PC-3 (cell line): ENCODE measurements at regions not wholly inside any gene's neighbourhood (a gene's known extent, or its start where the extent isn't known, plus 50 kb on each side); places are given as distances from the start of the nearest gene placed in this dataset.

Source experiments
- EZH2 ChIP-seq: fragments of 300-600 bp; sonication (generic); IDR thresholded peaks from one replicate; pipeline ENCODE4 v1.6.1; 2017; ENCODE audit warnings: antibody characterized with exemption, mild to moderate bottlenecking, low read length; ENCODE audit not compliant: unreplicated experiment
- EZH2phosphoT487 ChIP-seq: fragments of 300-600 bp; sonication (generic); IDR thresholded peaks from 2 replicates; pipeline ENCODE4 v1.6.1; 2018; ENCODE audit warnings: mild to moderate bottlenecking, antibody characterized with exemption, low read length, borderline replicate concordance
- TF ChIP-seq, protein P1 (sequence below): fragments of 300-600 bp; sonication (generic); conservative IDR thresholded peaks from 2 replicates; pipeline ENCODE4 v1.5.1; 2017; ENCODE audit warnings: antibody characterized with exemption, low read depth, mild to moderate bottlenecking, low read length

DNA sequence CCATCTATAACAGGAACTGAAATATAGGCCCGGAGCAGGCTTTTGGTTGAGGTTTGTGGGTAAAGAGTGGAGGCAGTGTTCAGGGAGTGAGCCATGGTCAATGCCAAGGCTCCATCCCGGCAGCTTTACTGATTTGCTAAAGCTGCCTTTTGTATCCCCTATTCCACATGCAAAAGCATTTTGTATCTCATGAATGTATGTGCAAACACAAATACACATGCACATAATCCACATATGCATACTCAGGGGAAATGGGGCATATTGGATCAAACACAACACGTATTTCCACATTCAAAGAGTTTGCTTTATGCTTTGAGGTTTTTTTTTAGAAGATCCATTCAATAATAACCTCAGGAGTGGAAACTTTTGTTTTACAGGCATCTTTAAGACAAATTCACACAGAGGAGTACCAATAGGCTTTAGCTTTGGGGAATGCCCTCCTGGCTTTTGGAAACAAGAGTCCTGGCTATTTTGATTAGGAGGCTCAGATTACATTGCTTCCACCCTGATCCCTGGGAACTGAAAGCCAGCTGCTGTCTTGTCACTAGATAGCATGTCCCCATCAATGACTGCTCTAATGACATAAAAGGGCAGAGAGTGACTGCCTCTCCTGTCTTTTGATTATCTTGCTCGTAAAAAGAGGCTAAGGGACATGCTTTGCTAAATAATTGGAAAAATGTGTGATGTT is 263.2 kb downstream of the EN1 start:
- TF ChIP-seq EZH2 = no peak
- TF ChIP-seq, protein P1, sequence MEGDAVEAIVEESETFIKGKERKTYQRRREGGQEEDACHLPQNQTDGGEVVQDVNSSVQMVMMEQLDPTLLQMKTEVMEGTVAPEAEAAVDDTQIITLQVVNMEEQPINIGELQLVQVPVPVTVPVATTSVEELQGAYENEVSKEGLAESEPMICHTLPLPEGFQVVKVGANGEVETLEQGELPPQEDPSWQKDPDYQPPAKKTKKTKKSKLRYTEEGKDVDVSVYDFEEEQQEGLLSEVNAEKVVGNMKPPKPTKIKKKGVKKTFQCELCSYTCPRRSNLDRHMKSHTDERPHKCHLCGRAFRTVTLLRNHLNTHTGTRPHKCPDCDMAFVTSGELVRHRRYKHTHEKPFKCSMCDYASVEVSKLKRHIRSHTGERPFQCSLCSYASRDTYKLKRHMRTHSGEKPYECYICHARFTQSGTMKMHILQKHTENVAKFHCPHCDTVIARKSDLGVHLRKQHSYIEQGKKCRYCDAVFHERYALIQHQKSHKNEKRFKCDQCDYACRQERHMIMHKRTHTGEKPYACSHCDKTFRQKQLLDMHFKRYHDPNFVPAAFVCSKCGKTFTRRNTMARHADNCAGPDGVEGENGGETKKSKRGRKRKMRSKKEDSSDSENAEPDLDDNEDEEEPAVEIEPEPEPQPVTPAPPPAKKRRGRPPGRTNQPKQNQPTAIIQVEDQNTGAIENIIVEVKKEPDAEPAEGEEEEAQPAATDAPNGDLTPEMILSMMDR = no peak
- no peak for TF ChIP-seq EZH2phosphoT487
